IMR-90 (cell line): ENCODE measurements at regions not wholly inside any gene's neighbourhood (a gene's known extent, or its start where the extent isn't known, plus 50 kb on each side); places are given as distances from the start of the nearest gene placed in this dataset.

Experiments used
- CTCF ChIP-seq: conservative IDR thresholded peaks from 2 replicates; pipeline ENCODE4 v1.5.1; 2012; ENCODE audit warnings: mild to moderate bottlenecking, low read depth, low read length, improper control_type of control experiment
- MXI1 ChIP-seq: IDR thresholded peaks from 2 replicates; pipeline ENCODE4 v1.6.1; 2012; ENCODE audit warnings: low read depth, mild to moderate bottlenecking, low read length, moderate library complexity, borderline replicate concordance
- POLR2A ChIP-seq: IDR thresholded peaks from 2 replicates; pipeline ENCODE4 v1.6.1; 2012; ENCODE audit warnings: mild to moderate bottlenecking, low read depth, low read length
- SMC3 ChIP-seq: fragments of 150-350 bp; IDR thresholded peaks from 2 replicates; pipeline ENCODE4 v1.6.1; 2016; ENCODE audit warnings: low read depth, mild to moderate bottlenecking, antibody characterized with exemption, low read length, moderate library complexity
- USF2 ChIP-seq: fragments of 150-350 bp; IDR thresholded peaks from 2 replicates; pipeline ENCODE4 v1.6.1; 2017; ENCODE audit warnings: mild to moderate bottlenecking, antibody characterized with exemption, low read length, low read depth

GRCh38 chr12:91811481-91812287 is 334.0 kb downstream of the BTG1 start:
- TF ChIP-seq MXI1 = no peak
- TF ChIP-seq CTCF = peak; percentile 69
- TF ChIP-seq SMC3 = peak; percentile 87
- TF ChIP-seq POLR2A = no peak
- no peak for TF ChIP-seq USF2
